HCEC 1CT (cell line): ENCODE measurements at regions not wholly inside any gene's neighbourhood (a gene's known extent, or its start where the extent isn't known, plus 50 kb on each side); places are given as distances from the start of the nearest gene placed in this dataset.

ENCODE experiments used
- DNase-seq: peaks from one replicate; pipeline ENCODE4 v3.0.0-alpha.2; 2017

DNA sequence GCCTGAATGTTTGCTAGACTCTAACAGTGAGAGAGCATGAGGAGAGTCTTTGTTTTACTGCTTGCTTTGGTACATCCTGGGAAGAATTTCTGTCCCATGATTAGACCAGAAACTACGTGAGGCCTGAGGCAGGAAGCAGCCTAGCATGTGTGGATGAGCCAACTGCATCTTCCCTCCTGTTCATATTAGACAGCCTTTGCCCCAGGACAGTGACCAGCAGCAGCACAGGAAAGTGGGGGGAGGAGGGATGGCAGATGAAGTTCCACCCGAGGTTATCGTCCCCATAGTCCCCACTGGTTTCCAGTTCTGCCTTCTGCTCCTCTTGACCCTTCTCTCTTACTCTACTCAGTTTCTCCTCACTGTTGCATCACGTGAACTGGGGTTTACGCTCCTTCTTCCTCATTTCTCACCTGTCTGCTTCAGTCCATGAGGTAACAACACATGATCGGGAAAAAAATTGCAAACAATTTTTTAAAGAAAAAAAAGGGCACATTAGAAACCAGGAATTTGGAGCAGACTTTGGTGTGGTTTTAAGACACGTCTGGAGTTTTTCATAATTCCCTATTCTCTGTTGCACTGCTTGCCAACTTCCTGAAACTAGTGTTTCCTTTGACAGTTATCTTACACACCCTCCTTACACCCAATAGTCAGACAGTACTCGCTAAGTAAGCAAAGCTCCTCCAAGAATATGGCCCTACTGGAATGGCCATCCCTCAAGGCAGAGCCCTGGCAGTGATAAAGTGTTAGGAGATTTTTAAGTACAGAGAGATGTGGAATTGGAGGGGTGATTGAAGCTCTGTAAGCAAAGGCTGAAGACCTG is 84.1 kb downstream of the SNX18 start:
- DNase-seq, result no peak
